GM19351 (cell line): ENCODE measurements at regions not wholly inside any gene's neighbourhood (a gene's known extent, or its start where the extent isn't known, plus 50 kb on each side); places are given as distances from the start of the nearest gene placed in this dataset.
"Not testable (repeated sequence)": the region's sequence is repeated elsewhere in the genome, so short reads cannot be mapped to it uniquely, and the experiment has no call there.

Experiments used
- ATAC-seq: cut with Tn5 transposase; IDR thresholded peaks from one replicate; pipeline ENCODE4 v1.9.1; 2021; ENCODE audit warnings: mild to moderate bottlenecking, moderate library complexity; ENCODE audit not compliant: unreplicated experiment

- ATAC-seq: no peak
Measured at GRCh38 chr4:125573786-125574185, 259.0 kb downstream of the FAT4 start.

- no peak for ATAC-seq
Measured at GRCh38 chr4:125582302-125582701, 267.5 kb downstream of the FAT4 start.

GRCh38 chr4:125590158-125590557 is 275.4 kb downstream of the FAT4 start:
- ATAC-seq: no peak

- ATAC-seq: no peak
Measured at GRCh38 chr4:125591290-125591689, 276.5 kb downstream of the FAT4 start.

- ATAC-seq: no peak
Measured at GRCh38 chr4:125594056-125594602, 279.4 kb downstream of the FAT4 start.

GRCh38 chr4:125605926-125606325 is 291.2 kb downstream of the FAT4 start:
- ATAC-seq: not testable (repeated sequence)

GRCh38 chr4:125620066-125620860 is 305.5 kb downstream of the FAT4 start:
- ATAC-seq: no peak

GRCh38 chr4:125624951-125625350 is 310.2 kb downstream of the FAT4 start:
- ATAC-seq: no peak

GRCh38 chr4:125626946-125627345 is 312.2 kb downstream of the FAT4 start:
- ATAC-seq: no peak

GRCh38 chr4:125639182-125639621 is 324.4 kb downstream of the FAT4 start:
- ATAC-seq: no peak

GRCh38 chr4:125641611-125642010 is 326.9 kb downstream of the FAT4 start:
- ATAC-seq: no peak

GRCh38 chr4:125642645-125643044 is 327.9 kb downstream of the FAT4 start:
- ATAC-seq: no peak

- no peak for ATAC-seq
Measured at GRCh38 chr4:125649452-125649851, 334.7 kb downstream of the FAT4 start.

- no peak for ATAC-seq
Measured at GRCh38 chr4:125650557-125650956, 335.8 kb downstream of the FAT4 start.

GRCh38 chr4:125651707-125652357 is 337.1 kb downstream of the FAT4 start:
- not testable (repeated sequence) for ATAC-seq

GRCh38 chr4:125658773-125659172 is 344.0 kb downstream of the FAT4 start:
- ATAC-seq: no peak

- no peak for ATAC-seq
Measured at GRCh38 chr4:125663896-125664767, 349.4 kb downstream of the FAT4 start.

GRCh38 chr4:125666635-125667034 is 351.9 kb downstream of the FAT4 start:
- ATAC-seq: no peak

GRCh38 chr4:125676156-125676555 is 361.4 kb downstream of the FAT4 start:
- no peak for ATAC-seq

- no peak for ATAC-seq
Measured at GRCh38 chr4:125676583-125676982, 361.8 kb downstream of the FAT4 start.

GRCh38 chr4:125677665-125678307 is 363.0 kb downstream of the FAT4 start:
- no peak for ATAC-seq
